GM19328 (cell line): ENCODE measurements at regions not wholly inside any gene's neighbourhood (a gene's known extent, or its start where the extent isn't known, plus 50 kb on each side); places are given as distances from the start of the nearest gene placed in this dataset.
"Not testable (repeated sequence)": the region's sequence is repeated elsewhere in the genome, so short reads cannot be mapped to it uniquely, and the experiment has no call there.

Experiments used
- ATAC-seq: cut with Tn5 transposase; IDR thresholded peaks from one replicate; pipeline ENCODE4 v1.9.1; 2021; ENCODE audit warnings: mild to moderate bottlenecking, moderate library complexity; ENCODE audit not compliant: unreplicated experiment

DNA sequence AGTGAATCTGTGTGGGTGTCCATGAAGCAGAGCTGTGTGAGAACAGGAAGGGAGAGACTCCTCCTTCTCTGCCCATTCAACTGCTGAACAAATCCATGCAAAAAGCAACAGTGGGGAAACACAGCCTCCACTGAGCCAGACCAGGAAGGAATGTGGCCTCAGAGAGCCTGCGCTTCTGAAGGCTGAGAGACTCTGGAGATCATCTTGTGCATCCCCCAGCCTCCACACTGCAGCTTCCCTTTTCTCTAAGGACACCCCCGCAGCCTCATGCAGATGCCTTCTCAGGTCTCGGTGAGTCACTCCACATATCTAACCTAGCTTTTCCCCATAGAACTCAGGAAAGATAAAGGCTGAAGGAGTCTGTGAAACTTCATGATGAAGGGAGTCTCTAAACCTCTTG lies 402.9 kb downstream of the TNS1 start:
- no peak for ATAC-seq

- ATAC-seq, result no peak
Observed at GRCh38 chr2:217597681-217598080, 405.1 kb downstream of the TNS1 start.

- ATAC-seq, result no peak
Observed at GRCh38 chr2:217597145-217597544, 405.6 kb downstream of the TNS1 start.

DNA sequence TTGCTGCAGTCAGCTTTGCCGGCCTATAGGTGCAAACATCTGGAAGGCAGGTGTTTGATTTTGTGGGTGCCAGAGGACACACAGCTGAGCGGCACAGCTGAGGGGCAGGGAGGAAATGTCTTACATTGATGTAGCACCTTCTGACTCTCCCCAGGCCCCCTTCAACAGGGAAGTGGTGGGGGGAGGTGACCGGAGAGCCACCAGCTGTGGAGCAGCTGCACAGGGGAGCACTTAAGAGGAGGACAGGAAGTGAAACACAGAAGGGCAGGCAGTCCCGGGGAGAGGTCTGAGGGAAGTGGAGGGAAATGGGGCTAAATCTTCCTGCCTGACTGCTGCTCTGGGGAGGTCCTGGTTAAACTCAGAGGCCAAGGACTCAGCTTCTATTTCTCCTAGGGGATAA lies 409.1 kb downstream of the TNS1 start:
- no peak for ATAC-seq

- ATAC-seq, result no peak
Observed at GRCh38 chr2:217588266-217588665, 414.5 kb downstream of the TNS1 start.

- no peak for ATAC-seq
Observed at GRCh38 chr2:217585362-217585761, 417.4 kb downstream of the TNS1 start.

GRCh38 chr2:217580407-217580806 lies 422.4 kb downstream of the TNS1 start:
- ATAC-seq, result not testable (repeated sequence)

DNA sequence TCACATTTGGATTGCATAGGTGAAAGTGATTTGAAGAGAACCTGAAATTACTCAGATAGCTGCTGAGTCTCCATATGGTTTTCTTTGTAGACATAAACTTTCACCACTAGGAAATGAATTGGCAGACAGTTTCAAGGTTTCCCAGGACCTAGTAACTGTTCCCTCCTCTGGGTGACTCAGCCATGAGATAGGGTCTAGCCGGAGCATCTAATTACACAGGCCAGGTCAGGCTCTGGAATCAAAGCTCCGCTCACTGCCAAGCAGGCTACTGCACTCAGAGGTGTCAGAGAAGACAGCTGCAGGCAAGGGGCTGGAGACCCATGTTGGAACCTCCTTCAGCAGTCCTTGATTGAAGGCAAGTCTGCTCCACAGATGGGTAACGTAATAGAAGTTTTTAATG lies 429.2 kb downstream of the TNS1 start:
- no peak for ATAC-seq

GRCh38 chr2:217570394-217570793 lies 432.4 kb downstream of the TNS1 start:
- ATAC-seq, result no peak

DNA sequence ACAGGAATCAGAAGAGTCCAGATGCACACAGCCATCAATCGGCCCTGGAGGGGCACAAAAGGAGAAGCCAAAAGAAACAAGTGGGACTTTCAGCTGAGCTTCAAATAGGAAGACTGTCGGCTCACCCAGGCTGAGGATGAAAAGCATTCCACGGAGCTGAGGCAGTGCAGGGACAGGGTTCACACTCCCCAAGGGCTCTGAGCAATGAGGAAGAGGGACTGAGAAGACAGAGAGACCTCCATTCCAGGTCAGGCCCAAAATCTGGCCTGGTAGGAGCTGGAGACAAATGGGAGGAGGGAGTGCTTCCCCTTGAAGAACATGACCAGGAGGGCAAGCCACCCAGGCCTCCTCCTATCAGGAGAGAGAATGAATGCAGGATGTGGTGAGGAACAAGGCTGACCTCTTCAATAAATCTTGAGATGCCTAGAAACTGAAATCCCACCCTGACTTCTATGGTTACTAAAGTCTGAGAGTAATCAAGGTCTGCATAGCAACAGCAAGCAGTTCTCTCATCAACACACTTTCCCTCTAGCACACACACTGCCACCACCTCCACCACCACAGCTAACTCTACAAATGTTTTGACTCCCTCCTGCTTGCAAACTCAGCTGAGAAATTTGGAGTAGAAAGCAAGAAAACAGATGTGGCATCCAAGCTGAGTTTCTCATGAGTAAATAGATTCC lies 434.4 kb downstream of the TNS1 start:
- no peak for ATAC-seq

- ATAC-seq, result no peak
Observed at GRCh38 chr2:217563565-217563964, 439.2 kb downstream of the TNS1 start.

- no peak for ATAC-seq
Observed at GRCh38 chr2:217562871-217563480, 439.8 kb downstream of the TNS1 start.

- ATAC-seq, result no peak
Observed at GRCh38 chr2:217559084-217559483, 443.7 kb downstream of the TNS1 start.

DNA sequence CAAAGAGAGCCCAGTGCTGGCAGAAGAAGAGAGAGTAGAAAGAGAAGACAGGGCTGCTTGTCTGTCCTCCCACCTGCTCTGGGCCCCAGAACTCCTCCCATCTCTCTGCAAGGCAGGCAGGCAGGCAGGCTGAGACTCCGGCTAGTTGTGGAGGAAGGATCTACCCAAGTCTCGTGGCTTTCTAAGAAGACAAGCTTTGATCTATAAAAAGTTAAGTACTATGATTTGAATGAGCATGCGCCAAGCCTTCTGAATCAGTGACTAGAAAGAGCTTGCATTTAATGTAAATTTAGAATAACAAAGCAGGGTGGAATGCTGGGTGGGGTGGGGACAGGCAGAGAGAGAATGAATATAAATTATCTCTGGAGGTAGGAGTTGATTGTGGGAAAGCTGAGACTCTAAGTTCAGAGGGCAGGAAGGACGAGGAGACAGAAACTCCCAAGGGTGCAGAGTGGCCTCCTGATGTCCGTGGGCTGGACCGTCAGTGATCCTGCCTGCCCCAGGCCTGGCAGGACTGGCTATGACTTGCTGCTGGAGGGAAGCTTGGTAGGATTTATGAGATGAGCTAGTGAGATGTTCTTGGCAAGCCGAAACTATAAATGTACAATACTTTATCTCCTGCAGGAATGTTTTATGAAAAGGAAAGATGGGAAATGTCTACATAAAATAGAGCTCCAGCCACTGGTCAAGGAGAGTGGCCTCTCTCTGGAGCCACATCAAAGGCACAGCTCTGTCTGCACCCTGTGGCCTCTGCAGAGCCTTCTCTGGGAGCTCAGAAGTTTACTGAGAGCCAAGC lies 447.5 kb downstream of the TNS1 start:
- ATAC-seq, result no peak

DNA sequence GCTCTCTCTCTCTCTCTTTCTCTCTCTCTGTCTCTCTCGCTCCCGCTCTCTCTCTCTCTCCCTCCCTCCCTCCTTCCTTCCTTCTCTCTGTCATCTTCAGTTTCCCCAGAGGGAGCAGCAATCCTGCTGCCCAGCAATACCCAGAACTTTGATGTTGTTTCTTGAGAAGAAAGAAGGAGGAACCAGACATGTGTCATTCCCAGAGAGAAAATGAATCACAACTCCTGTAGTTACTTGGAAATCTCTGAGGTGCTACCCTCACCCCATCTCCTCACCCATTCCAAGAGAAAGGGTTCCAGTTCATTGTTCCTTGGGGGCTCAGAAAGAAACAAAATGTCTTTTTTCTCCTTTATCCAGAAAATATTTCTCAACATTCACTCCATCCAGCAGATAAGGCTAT lies 449.1 kb downstream of the TNS1 start:
- ATAC-seq, result no peak

DNA sequence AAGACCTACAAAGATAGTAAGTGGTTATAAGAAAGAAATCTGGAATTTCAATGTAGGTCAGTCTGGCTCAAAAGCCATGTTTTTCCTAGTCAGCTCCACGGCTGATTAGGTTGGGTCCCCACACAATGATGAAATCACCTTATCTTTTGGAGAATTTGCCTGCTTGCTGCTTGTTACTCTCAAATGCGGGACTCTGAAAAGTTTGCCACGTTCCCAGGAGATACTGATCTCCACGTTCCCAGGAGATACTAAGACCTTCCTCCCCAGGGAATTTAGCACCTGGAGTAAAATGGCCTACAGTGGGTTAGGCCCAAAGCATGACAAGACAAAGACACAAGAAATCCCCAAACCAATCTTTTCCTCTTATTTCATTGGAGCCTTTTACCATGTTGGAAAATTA lies 449.6 kb downstream of the TNS1 start:
- no peak for ATAC-seq

DNA sequence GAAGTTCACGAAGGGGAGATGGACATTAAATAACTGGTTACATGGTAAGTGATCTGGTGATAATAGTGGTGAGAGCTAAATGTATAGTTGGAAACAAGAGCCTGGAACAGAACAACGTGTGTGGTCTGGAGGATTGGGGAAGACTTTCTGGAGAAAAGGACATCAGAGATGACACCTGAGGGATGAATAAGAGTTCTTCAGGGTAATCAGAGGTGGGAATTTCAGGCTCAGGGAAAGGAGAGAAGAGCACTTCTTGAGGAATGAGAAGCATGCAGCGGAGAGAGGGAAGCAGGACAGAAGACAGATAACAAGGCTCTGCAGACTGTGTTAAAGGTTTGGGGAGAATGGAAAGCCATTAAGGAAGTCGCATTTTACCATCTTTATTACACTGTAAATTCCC lies 450.7 kb downstream of the TNS1 start:
- no peak for ATAC-seq

DNA sequence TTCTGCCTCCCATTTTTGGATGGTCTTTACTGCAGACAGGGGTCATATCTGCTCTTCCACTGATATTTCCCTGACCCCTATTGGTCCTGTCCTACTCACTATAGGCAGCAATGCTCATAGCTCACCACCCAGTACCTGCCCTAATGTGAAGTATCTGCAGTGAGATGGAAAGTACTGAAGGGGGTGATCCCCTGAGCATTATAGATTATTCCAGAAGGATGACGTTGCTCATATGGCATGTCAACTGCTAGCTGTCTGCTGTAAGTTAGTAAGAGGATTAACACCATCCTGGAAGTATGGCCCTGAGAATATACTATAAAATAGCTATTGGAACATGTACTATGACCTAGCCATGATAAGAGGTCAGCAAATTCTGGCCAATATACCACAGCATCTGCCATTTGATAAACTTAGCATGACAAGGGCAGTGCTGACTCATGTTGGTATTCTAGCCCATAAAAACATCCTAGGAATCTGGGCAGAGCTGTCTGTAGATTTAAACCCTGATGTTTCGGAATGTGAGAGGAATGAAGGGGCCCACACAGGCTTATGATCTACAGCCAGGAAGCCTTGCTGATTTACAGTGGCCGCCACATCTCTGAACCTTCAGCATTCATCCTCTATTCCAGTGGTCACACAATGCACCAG lies 451.4 kb downstream of the TNS1 start:
- no peak for ATAC-seq

GRCh38 chr2:217539126-217539525 lies 463.7 kb downstream of the TNS1 start:
- ATAC-seq, result no peak

- ATAC-seq, result no peak
Observed at GRCh38 chr2:217538719-217539118, 464.1 kb downstream of the TNS1 start.

GRCh38 chr2:217535957-217536708 lies 466.7 kb downstream of the TNS1 start:
- ATAC-seq, result no peak
